ENCODE measurements at regions not wholly inside any gene's neighbourhood (a gene's known extent, or its start where the extent isn't known, plus 50 kb on each side); places are given as distances from the start of the nearest gene placed in this dataset.

GRCh38 chr3:66666362-66666761 is 165.5 kb upstream of the LRIG1 start:
- H3K4me1 ChIP-seq (ENCODE audit: control insufficient read depth, insufficient read depth, low read depth, low read length): no peaks in the 10 kb centered on the region
- no peak overlapping the region for H3K18ac ChIP-seq (ENCODE audit: low read depth in 1 of 2, low read length in 2 of 2)
- no peak overlapping the region for H2BK120ac ChIP-seq (ENCODE audit: low read depth, low read length)

DNA sequence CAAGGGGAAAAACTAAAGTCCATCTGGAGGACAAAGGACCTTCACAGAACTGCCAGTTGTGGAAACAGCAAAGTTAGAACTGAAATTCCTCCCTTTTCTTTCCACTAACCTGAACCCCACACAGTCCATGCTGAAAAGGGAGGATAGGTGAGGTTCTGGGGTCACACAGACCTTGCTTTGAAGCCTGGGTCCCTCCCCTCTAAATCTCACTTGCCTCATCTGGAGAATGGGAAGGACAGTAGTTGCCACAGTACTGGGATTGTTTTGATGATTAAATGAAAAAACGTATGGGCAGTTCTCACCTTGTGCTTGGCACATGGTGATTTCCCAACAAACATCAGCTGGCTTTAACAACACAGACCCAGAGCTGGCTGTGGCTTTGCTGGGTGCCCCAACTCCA is 166.4 kb upstream of the LRIG1 start:
- WGBS: 50% methylated on average over 1 of the region's 1 CpG
- Histone ChIP-seq H3K36me3 (ENCODE audit: control insufficient read depth in 1 of 2, insufficient read depth in 2 of 2, low read depth in 1 of 2, low read length in 2 of 2) (no peaks in the 10 kb centered on the region), H2BK12ac (ENCODE audit: low read length in 2 of 2) (no peak overlapping the region), H2AFZ (ENCODE audit: low read depth, low read length) (no peak overlapping the region), H3K27me3 (ENCODE audit: control insufficient read depth in 1 of 2, insufficient read depth in 1 of 2, low read length in 2 of 2) (no peaks in the 10 kb centered on the region), H3K4me1 (ENCODE audit: control insufficient read depth, insufficient read depth, low read depth, low read length) (no peaks in the 10 kb centered on the region), H2BK15ac (ENCODE audit: low read depth, poor library complexity, severe bottlenecking) (no peak overlapping the region), H3K14ac (ENCODE audit: low read length in 2 of 2) (no peak overlapping the region), H3K4me2 (ENCODE audit: low read length, poor library complexity, severe bottlenecking) (no peak overlapping the region), H3K79me1 (replicated peaks; ENCODE audit: low read length, poor library complexity, severe bottlenecking) (no peaks in the 10 kb centered on the region), H3K4ac (ENCODE audit: low read depth in 1 of 2, low read length in 2 of 2) (no peak overlapping the region), H2BK5ac (ENCODE audit: low read depth, low read length, poor library complexity, severe bottlenecking) (no peak overlapping the region), H3K23ac (ENCODE audit: low read length in 2 of 2) (no peak overlapping the region), H3K27ac (ENCODE audit: low read length, poor library complexity, severe bottlenecking) (no peak overlapping the region), H2AK5ac (ENCODE audit: low read length, severe bottlenecking) (no peak overlapping the region), H4K8ac (ENCODE audit: low read length) (no peak overlapping the region), H2BK120ac (ENCODE audit: low read depth, low read length) (no peak overlapping the region), H3K4me3 (ENCODE audit: insufficient read depth in 1 of 2, low read depth in 1 of 2, low read length in 2 of 2) (no peak overlapping the region), H3K9ac (ENCODE audit: low read length) (no peak overlapping the region), H3K18ac (ENCODE audit: low read depth in 1 of 2, low read length in 2 of 2) (no peak overlapping the region), H4K91ac (ENCODE audit: low read length) (no peak overlapping the region), H3K9me3 (ENCODE audit: control insufficient read depth, low read length) (no peaks in the 10 kb centered on the region)
- DNase-seq: no peak

More at GRCh38 chr3:66666362-66666761, 165.5 kb upstream of the LRIG1 start:
- Histone ChIP-seq H3K9me3 (ENCODE audit: control insufficient read depth, low read length) (no peaks in the 10 kb centered on the region), H2BK12ac (ENCODE audit: low read length in 2 of 2) (no peak overlapping the region), H3K14ac (ENCODE audit: low read length in 2 of 2) (no peak overlapping the region), H3K36me3 (ENCODE audit: control insufficient read depth in 1 of 2, insufficient read depth in 2 of 2, low read depth in 1 of 2, low read length in 2 of 2) (no peaks in the 10 kb centered on the region), H2BK5ac (ENCODE audit: low read depth, low read length, poor library complexity, severe bottlenecking) (no peak overlapping the region), H3K27me3 (ENCODE audit: control insufficient read depth in 1 of 2, insufficient read depth in 1 of 2, low read length in 2 of 2) (no peaks in the 10 kb centered on the region), H3K9ac (ENCODE audit: low read length) (no peak overlapping the region), H3K4me2 (ENCODE audit: low read length, poor library complexity, severe bottlenecking) (no peak overlapping the region), H4K8ac (ENCODE audit: low read length) (no peak overlapping the region), H4K91ac (ENCODE audit: low read length) (no peak overlapping the region), H2AK5ac (ENCODE audit: low read length, severe bottlenecking) (no peak overlapping the region), H3K27ac (ENCODE audit: low read length, poor library complexity, severe bottlenecking) (no peak overlapping the region), H3K23ac (ENCODE audit: low read length in 2 of 2) (no peak overlapping the region), H3K4me3 (ENCODE audit: insufficient read depth in 1 of 2, low read depth in 1 of 2, low read length in 2 of 2) (no peak overlapping the region), H2BK15ac (ENCODE audit: low read depth, poor library complexity, severe bottlenecking) (no peak overlapping the region), H3K79me1 (replicated peaks; ENCODE audit: low read length, poor library complexity, severe bottlenecking) (no peaks in the 10 kb centered on the region), H2AFZ (ENCODE audit: low read depth, low read length) (no peak overlapping the region), H3K4ac (ENCODE audit: low read depth in 1 of 2, low read length in 2 of 2) (no peak overlapping the region)
- DNase-seq: no peak

GRCh38 chr3:66671291-66671690 is 170.5 kb upstream of the LRIG1 start:
- H2BK12ac ChIP-seq (ENCODE audit: low read length in 2 of 2): no peak overlapping the region
- no peak overlapping the region for H3K4me2 ChIP-seq (ENCODE audit: low read length, poor library complexity, severe bottlenecking)
- H3K27me3 ChIP-seq (ENCODE audit: control insufficient read depth in 1 of 2, insufficient read depth in 1 of 2, low read length in 2 of 2): no peaks in the 10 kb centered on the region
- no peaks in the 10 kb centered on the region for H3K4me1 ChIP-seq (ENCODE audit: control insufficient read depth, insufficient read depth, low read depth, low read length)
- H3K27ac ChIP-seq (ENCODE audit: low read length, poor library complexity, severe bottlenecking): no peak overlapping the region
- H2AK5ac ChIP-seq (ENCODE audit: low read length, severe bottlenecking): no peak overlapping the region
- H2BK15ac ChIP-seq (ENCODE audit: low read depth, poor library complexity, severe bottlenecking): no peak overlapping the region
- H2AFZ ChIP-seq (ENCODE audit: low read depth, low read length): no peak overlapping the region
- DNase-seq: no peak
- H4K91ac ChIP-seq (ENCODE audit: low read length): no peak overlapping the region
- no peak overlapping the region for H3K23ac ChIP-seq (ENCODE audit: low read length in 2 of 2)
- no peak overlapping the region for H3K4me3 ChIP-seq (ENCODE audit: insufficient read depth in 1 of 2, low read depth in 1 of 2, low read length in 2 of 2)
- H2BK120ac ChIP-seq (ENCODE audit: low read depth, low read length): no peak overlapping the region
- no peaks in the 10 kb centered on the region for H3K79me1 ChIP-seq (replicated peaks; ENCODE audit: low read length, poor library complexity, severe bottlenecking)
- no peak overlapping the region for H3K14ac ChIP-seq (ENCODE audit: low read length in 2 of 2)
- no peak overlapping the region for H3K9ac ChIP-seq (ENCODE audit: low read length)
- no peaks in the 10 kb centered on the region for H3K36me3 ChIP-seq (ENCODE audit: control insufficient read depth in 1 of 2, insufficient read depth in 2 of 2, low read depth in 1 of 2, low read length in 2 of 2)
- no peak overlapping the region for H2BK5ac ChIP-seq (ENCODE audit: low read depth, low read length, poor library complexity, severe bottlenecking)
- 91% methylated on average over 1 of the region's 1 CpG for WGBS
- H3K18ac ChIP-seq (ENCODE audit: low read depth in 1 of 2, low read length in 2 of 2): no peak overlapping the region
- no peak overlapping the region for H3K4ac ChIP-seq (ENCODE audit: low read depth in 1 of 2, low read length in 2 of 2)
- H4K8ac ChIP-seq (ENCODE audit: low read length): no peak overlapping the region
- no peaks in the 10 kb centered on the region for H3K9me3 ChIP-seq (ENCODE audit: control insufficient read depth, low read length)

DNA sequence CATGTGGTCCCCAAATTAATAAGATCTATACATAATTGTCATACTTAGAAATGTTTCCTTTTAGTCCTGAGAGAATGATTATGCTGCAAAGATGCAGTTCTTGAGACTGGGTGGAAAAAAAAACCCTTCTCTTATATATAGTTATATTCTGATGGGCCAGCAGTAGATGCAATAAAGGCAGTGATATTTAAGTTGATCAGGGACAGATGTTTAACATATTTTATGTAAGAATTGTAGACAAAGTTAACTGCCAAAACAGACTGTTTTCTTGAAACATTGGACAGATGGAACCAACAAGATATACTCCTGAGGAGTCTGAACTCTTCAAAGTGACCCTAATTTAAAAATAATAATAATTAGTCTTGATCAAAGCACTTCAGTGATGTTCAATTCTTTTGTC is 172.0 kb upstream of the LRIG1 start:
- H3K14ac ChIP-seq (ENCODE audit: low read length in 2 of 2): no peak overlapping the region
- no peaks in the 10 kb centered on the region for H3K27me3 ChIP-seq (ENCODE audit: control insufficient read depth in 1 of 2, insufficient read depth in 1 of 2, low read length in 2 of 2)
- H3K4me2 ChIP-seq (ENCODE audit: low read length, poor library complexity, severe bottlenecking): no peak overlapping the region
- no peak overlapping the region for H2AK5ac ChIP-seq (ENCODE audit: low read length, severe bottlenecking)
- no peak overlapping the region for H4K91ac ChIP-seq (ENCODE audit: low read length)
- no peak overlapping the region for H3K18ac ChIP-seq (ENCODE audit: low read depth in 1 of 2, low read length in 2 of 2)
- no peak overlapping the region for H3K4me3 ChIP-seq (ENCODE audit: insufficient read depth in 1 of 2, low read depth in 1 of 2, low read length in 2 of 2)
- H2BK120ac ChIP-seq (ENCODE audit: low read depth, low read length): no peak overlapping the region
- no peaks in the 10 kb centered on the region for H3K9me3 ChIP-seq (ENCODE audit: control insufficient read depth, low read length)
- H2AFZ ChIP-seq (ENCODE audit: low read depth, low read length): no peak overlapping the region
- no peak overlapping the region for H3K27ac ChIP-seq (ENCODE audit: low read length, poor library complexity, severe bottlenecking)
- H3K9ac ChIP-seq (ENCODE audit: low read length): no peak overlapping the region
- H4K8ac ChIP-seq (ENCODE audit: low read length): no peak overlapping the region
- no peaks in the 10 kb centered on the region for H3K36me3 ChIP-seq (ENCODE audit: control insufficient read depth in 1 of 2, insufficient read depth in 2 of 2, low read depth in 1 of 2, low read length in 2 of 2)
- H3K4ac ChIP-seq (ENCODE audit: low read depth in 1 of 2, low read length in 2 of 2): no peak overlapping the region
- no peak overlapping the region for H2BK5ac ChIP-seq (ENCODE audit: low read depth, low read length, poor library complexity, severe bottlenecking)
- no peaks in the 10 kb centered on the region for H3K79me1 ChIP-seq (replicated peaks; ENCODE audit: low read length, poor library complexity, severe bottlenecking)
- H2BK15ac ChIP-seq (ENCODE audit: low read depth, poor library complexity, severe bottlenecking): no peak overlapping the region
- DNase-seq: no peak
- H3K4me1 ChIP-seq (ENCODE audit: control insufficient read depth, insufficient read depth, low read depth, low read length): no peaks in the 10 kb centered on the region
- no peak overlapping the region for H2BK12ac ChIP-seq (ENCODE audit: low read length in 2 of 2)
- H3K23ac ChIP-seq (ENCODE audit: low read length in 2 of 2): no peak overlapping the region
